LoVo (cell line): ENCODE measurements at regions not wholly inside any gene's neighbourhood (a gene's known extent, or its start where the extent isn't known, plus 50 kb on each side); places are given as distances from the start of the nearest gene placed in this dataset.

Experiments
- DNase-seq: peaks from one replicate; pipeline ENCODE4 v3.0.0-alpha.2; 2016; ENCODE audit warnings: low spot score

DNA sequence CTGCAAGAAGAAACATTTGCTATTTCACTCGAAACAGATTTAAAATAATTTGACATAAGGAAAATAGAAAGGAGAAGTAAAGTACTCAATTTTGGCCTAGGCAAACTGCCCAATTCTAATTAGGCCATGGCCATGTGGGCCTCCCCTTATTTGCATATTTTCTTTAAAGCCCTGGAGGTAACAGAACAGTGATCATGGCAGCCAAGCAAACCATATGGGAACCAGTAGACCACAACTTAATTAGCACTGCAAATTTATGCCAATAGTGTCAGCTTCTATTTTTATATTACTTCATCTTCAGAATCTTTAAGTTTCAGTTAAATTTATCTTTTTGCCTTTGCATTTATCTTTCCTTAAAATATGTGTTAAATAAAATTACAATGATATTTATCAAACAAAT lies 63.3 kb upstream of the THSD7A start:
- DNase-seq: no peak

DNA sequence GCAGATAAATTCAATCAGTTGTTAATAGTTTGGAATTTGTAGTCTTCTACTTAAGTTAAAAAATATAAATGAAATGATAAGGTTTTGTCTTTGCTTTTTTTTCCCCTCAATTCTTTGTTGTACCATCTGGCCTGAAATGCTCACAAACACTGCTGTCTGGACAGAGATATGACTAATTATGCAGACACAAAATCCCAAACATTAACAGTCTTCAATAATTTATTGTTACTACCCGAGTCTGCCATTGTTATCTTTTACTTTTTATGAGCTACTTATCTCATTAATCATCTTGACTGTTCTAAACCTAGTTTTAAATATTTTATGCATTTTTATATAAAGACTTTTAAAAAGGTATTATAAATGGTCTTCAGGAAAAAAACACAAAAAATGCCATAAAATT lies 64.7 kb upstream of the THSD7A start:
- no peak for DNase-seq

DNA sequence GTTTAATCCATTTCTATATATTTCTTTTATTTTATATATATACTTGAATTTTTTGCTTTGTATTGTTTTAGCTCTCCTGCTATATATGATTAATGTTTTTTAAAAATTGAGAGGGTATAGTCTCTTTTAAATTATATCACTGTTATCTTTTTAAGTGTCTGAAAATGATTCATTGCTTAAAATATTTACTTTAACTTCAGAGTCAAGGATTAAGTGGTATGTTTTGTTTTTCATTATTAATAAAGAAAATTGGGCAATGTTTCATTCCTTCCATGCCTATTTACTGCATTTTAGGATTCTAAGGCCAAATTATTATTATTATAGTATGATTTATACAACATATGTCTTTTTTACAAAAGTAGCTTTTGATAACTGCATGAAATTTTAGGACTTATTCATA lies 67.2 kb upstream of the THSD7A start:
- DNase-seq: no peak

DNA sequence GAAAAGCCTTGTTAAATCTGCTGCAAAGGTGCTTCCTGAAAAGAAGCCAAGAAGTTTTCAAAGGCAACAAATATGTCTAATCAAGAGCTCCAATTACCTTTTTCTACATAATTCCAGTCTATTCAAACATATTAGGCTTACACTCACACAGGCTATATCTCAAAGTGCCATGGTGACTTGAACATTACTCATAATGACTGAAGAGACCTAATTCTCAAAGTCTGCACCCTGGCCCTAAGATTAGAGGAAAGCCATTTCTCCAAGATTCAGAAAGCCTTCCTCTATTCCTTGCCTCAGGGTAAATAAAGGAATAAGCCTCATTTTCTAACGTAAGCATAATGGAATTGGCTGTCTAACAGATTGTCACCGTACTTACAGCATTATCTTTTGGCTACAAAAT lies 78.3 kb upstream of the THSD7A start:
- DNase-seq: no peak

DNA sequence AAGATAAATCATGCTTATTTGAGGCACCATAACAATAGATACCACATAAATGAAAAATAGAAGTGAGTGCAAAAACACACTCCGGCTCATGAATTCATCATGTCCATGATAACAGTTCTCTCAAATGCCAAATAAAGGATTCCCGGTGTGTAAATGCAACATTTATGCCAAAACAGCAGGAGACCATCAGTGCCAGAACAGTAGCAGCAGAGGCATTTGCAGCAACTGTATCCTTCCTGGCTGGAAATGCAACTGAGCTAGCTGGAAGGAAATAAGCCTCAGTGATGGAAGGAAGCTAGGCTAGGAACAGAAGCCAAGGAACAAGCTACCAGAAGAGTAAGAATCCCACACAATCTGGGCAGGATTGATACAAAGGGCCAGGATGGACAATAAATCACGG lies 79.9 kb upstream of the THSD7A start:
- DNase-seq: no peak

DNA sequence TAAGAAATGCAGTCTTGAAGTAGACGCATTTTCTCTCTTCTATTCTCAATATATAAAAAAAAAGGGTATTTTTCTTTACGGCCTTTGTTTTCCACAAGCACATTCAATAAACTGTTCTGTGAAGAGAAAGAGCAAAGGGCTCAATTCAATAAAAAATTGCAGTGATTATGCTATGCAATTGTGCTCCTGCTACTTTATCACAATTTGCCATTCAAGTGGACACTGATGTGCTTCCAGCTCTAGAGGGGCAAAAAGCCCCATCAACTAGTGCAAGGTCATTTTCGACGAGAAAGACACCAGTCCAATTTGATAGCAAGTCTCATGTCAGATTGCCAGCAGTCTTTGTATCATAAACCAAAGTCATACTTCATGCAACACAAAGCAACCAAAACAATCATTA lies 82.6 kb upstream of the THSD7A start:
- no peak for DNase-seq

DNA sequence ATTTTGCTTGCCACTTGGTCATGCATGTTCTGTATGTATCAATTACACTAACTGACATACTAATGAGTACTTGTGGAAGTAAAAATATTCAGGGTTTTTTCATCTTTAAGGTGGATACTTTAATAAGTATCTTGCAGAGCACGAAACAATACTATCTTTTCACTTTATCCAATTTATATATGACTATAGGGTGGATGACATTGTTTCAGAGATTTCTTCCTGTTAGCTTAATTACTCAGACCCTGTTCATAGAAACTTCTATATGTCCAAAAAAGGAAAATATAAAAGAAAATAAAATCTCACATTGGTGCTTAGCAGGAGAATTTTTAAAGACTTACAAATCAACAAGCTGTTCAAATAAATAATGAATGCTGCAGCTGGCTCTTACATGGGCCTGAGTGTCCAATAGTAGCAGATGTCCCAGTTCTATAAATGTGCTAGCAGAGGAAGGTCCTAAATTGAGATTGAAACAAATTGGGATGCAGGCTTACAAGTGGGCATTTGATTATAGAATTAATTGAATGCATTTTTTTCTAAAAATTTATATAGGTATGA lies 91.5 kb upstream of the THSD7A start:
- no peak for DNase-seq

DNA sequence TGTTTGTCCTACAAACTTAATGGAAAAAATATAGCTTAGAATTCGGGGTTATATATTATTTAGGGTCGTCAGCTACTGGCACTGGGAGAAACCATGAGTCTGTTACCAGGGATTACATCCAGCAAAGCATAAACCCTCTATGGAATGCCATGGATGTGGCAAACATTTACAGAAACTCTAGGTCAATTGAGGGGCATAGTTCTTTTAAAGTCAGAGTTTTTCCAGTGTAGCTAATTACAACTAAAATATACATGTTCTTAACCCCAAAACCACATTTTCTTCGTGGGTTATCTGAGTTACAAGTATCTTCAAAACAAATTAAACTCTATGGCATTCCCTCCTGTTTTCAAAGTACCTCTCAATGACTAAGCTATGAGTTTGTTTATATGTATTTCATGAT lies 99.3 kb upstream of the THSD7A start:
- DNase-seq: no peak

DNA sequence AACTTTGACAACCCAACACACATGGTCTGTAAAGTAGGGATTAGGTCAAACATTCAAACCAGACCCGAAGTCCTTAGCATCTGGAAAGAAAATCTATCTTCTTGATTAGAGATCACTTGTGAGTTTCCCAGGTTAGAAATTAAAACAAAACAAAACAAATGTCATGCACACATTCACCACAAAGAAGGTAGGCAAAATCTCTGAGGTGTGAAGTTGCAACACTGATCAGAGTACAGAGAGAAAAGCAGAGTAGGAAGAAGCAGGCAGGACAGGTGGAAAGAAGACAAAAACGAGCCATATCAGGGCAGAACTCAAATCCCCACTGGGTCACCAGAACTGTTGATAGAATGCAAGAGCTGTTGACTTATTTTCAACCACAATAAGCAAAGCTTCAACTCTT lies 102.8 kb upstream of the THSD7A start:
- DNase-seq: no peak

DNA sequence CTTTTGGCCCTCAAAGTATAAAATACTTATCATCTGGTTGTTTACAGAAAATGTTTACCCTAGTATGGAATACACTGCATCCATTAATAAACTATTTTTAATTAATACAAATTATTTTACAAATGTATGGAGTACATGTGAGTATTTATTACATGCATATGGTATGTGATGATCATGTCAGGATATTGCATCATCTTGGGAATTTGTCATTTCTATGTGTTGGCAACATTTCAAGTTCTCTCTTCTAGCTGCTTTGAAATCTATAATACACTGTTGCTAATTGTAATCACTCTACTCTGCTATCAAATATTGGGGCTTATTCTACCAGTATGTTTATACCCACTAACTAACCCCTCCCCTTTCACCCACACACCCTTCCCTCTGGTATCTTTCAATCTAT lies 103.9 kb upstream of the THSD7A start:
- no peak for DNase-seq

DNA sequence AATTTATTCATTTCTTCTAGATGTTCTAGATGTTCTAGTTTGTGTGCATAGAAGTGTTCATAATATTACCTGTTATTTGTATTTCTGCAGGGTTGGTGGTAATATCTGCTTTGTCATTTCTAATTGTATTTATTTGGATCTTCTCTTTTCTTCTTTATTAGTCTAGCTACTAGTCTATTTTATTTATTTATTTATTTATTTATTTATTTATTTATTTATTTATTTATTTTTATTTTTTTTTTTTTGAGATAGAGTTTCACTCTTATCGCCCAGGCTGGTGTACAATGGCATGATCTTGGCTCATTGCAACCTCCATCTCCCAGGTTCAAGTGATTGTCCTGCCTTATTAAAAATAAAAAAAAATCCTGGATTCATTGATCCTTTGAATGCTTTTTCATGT lies 114.8 kb upstream of the THSD7A start:
- no peak for DNase-seq

DNA sequence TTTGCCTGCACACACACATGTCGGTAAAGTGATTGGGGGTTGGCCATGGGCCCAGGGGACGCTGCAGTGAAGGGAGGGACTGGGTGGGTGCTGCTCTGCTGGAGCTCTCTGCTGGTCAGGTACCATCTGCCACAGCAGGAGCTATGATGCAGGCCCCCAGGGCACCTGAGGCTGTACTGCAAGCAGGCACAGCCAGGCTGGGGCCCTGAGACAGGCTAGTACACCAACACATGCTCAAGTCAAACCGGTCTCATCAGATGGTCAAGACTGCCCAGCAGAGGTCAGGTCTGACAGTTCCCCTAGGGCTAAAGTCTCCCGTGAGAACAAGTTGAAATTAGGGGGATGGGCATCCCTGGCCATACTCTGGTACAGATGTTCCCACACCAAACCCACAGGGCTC lies 118.3 kb upstream of the THSD7A start:
- DNase-seq: no peak

DNA sequence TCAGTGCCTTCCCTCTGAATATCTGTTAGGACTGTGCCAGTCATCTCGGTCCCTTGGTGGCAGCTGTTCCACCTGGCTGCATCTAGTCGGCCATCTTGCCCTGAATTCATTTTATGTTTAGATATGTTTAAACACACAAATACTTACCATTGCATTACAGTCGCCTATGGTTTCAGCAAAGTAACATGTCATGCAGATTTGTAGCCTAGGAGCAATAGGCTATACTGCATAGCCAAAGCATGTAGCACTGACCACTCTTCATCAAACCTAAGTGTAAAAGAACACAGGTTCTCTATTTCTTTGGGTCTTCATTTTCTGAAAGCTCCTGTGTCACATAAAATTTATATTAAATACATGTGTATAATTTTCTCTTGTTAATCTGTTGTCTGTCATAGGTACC lies 118.9 kb upstream of the THSD7A start:
- DNase-seq: no peak

DNA sequence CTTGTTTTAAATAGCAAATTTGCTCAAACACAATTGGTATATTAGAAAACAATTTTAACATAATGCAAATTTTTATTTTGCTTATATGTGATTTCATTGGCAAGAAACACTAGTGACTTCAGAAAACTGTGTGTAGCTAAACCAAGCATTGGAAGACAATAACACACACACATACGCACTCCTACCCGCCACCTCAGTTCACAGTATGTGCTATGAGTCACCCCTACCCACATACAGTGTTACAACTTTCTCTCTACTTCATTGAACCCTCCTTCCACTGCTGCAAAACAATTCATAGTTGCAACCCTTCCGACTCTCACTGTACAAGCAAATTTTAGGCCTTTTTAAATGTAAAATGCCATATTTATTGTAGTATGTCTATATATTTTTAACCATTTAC lies 119.9 kb upstream of the THSD7A start:
- no peak for DNase-seq

DNA sequence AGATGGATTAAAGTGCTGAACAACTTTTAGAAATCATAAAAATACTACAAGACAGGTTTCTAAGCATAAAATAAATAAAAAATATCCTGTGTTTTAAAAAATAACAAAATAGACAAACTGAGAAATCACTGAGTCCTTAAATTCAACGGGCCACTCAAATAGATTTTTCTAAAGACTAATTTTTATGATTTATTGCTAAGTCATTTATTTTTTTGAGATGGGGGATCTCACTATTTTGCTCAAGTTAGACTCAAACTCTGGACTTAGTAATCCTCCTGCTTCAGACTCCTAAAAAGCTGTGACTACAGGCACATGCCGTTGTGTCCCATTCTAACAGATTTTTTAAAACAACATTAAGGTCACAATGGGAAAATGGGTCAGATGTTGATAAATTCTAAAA lies 121.0 kb upstream of the THSD7A start:
- DNase-seq: no peak

DNA sequence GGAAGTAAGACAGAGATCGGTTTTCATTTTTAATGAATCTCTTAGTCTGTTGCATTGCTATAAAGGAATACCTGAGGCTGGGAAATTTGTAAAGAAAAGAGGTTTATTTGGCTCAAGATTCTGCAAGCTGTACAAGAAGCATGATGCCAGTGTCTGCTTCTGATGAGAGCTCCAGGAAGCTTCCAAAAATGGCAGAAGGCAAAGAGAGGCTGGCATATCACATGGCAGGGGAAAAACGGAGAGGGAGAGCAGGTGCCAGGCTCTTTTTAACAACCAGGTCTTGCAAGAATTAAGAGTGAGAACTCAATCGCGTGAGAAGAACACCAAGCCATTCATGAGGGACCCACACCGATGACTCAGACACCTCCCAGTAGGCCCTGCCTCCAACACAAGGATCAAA lies 125.0 kb upstream of the THSD7A start:
- no peak for DNase-seq

DNA sequence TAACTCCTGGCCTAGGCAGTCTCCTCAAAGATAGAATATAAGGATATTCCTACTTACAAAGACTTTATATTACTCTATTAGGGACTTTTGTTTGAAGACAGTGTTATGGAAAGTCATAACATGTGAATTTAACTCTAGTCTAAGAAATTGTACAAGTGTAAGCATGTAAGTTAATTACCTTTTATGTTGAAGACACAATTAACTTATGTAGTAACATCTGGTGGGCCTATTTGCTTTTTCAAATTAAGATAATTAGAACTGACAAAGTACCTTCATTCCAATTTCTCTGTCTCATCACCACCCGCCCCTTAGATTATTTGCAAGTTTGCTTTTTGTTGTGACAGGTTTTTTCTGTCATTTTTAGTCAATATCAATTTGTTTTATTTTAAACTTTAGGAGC lies 126.0 kb upstream of the THSD7A start:
- no peak for DNase-seq

DNA sequence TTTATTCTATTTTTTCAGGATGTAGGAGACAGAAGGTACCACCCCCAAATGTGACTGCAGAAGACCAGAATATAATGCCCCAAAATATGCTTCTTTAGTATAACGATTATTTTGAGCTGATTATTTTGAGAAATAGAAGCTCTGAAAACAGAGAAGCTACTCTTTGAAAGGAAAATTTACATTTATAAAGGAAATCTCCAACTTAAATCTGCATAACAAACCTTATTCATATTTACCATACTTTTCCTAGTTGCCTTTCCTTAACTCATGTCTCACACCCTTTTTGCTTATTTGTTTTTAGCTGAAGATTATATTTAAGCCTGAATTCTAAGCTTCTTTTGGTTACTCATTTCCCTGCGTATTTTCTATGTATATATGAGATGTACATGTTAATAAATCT lies 127.1 kb upstream of the THSD7A start:
- DNase-seq: no peak

DNA sequence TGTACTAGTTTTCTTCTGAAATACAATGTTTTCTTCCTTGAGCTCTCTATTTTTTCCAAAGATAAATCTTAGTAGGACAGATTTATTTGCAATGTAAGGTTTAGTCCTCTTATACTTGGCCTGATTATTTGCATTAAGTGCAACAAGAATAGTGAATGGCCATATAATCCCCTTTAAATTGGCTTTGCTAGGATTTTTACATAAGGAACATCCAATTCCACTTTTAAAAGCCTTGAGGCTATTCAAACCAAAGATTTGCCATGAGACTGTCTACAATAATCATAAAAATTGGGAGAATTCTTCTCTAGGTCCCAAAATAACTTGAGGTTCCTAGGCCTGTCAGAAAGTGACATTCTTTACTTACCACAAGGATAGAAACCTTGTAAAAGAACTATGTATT lies 128.6 kb upstream of the THSD7A start:
- no peak for DNase-seq

DNA sequence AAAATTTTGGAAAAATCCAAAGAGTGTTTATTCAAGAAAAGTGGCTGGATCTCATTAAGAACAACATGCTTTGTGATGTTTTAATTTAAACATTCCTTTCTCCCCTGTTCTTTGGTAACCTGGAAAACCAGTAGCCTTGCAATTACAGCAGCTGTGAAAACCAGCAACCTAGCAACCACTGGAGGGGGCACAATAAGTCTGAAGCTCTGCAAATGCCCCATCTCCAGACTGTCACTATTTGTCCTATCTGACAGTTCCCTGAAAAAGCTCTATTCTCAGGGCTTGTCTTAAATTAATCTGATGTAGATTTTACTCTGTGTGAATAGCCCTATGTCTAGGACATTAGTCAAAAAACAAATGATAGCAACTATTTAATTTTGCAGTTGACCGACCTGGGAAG lies 137.6 kb upstream of the THSD7A start:
- no peak for DNase-seq

DNA sequence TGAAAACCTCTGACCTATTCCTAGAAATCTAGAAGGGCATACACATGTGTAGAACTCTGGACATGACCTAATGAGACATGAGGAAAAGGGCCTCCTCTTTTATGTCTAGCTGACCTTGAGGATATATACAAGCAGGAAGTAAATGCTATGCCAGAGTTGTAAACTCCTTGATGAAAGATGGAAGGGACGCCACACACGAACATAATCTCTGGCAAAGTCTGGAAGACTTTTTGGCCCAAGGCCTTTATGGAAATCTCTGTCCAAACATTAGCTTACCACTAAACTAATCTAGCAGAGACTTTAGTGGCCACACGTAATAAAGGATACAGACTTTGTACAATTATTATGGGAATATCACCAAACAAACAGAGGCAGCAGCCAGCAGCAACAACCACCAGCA lies 138.1 kb upstream of the THSD7A start:
- DNase-seq: peak; percentile 35

DNA sequence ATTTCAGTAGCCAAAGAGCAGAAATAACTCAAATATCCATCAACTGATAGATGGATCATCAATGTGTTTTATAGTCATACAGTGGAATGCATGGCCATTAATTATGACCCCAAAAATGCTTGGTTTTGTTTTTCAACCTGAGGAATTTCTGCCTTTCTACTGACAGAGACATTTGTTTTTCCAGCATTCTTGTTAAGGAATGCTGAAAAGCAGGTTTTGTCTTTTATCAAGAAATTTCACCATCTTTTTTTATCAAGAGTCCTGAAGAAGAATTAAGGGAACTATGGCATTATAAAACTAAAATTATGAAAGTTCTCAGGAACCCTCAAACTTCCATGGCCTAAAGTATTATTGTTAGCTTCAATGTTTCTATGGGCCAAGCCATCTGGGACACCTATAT lies 153.4 kb upstream of the THSD7A start:
- no peak for DNase-seq

DNA sequence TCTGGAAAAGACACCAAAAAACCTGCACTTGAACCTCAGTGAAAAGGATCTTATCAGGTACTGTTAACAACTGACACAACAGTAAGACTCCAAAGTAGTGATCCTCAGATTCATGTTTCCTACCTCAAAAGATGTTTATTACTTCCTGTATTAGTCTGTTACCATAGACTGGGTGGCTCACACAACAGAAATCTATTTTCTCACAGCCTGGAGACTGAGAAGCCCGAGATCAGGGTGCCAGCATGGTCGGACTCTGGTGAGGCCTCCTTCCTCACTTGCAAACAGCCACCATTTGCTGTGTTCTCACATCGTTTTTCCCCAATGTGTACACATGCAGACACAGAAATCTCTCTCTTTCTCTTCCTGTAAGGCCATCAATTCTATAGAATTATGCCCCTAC lies 154.0 kb upstream of the THSD7A start:
- DNase-seq: no peak

DNA sequence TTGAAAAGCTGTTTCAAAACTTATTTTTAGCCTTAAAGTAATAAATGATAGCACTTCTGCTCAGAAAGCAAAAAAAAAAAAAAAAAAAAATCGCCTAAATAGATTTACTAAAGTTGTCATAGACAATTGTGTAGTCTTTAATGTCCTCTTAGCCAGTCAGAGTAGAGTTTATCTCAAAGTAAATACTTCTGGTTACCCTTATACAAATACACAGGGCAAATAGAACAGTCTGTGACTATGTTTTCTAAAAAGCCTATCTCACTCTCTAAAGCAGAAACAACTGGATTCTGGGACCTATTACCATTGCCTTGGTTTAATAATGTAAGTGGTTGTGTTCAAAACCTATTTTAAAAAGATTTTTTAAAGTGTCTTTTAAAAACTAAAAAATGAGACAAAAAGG lies 156.2 kb upstream of the THSD7A start:
- no peak for DNase-seq

DNA sequence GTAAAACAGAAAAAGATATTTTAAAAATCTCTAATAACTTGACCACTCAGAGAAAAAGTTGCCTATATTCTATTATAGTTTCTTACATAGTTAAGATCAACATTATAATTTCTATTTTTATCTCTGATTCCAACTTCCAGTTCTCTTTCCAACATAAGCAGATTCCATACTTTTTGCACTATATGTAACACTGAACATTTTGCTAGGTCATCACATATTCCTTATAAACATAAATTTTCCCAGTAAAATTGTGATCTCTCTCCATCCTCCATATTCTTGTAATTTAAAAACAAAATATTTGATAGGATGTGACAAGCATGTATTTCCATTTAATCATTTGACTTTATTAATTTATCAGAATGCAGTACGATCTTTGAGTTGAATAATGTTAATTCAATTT lies 170.4 kb upstream of the THSD7A start:
- DNase-seq: no peak
